HG03565 (cell line): ENCODE measurements at regions not wholly inside any gene's neighbourhood (a gene's known extent, or its start where the extent isn't known, plus 50 kb on each side); places are given as distances from the start of the nearest gene placed in this dataset.
"Not testable (repeated sequence)": the region's sequence is repeated elsewhere in the genome, so short reads cannot be mapped to it uniquely, and the experiment has no call there.

Experiments
- ATAC-seq: cut with Tn5 transposase; IDR thresholded peaks from one replicate; pipeline ENCODE4 v1.9.1; 2021; ENCODE audit warnings: mild to moderate bottlenecking, moderate library complexity; ENCODE audit not compliant: unreplicated experiment

DNA sequence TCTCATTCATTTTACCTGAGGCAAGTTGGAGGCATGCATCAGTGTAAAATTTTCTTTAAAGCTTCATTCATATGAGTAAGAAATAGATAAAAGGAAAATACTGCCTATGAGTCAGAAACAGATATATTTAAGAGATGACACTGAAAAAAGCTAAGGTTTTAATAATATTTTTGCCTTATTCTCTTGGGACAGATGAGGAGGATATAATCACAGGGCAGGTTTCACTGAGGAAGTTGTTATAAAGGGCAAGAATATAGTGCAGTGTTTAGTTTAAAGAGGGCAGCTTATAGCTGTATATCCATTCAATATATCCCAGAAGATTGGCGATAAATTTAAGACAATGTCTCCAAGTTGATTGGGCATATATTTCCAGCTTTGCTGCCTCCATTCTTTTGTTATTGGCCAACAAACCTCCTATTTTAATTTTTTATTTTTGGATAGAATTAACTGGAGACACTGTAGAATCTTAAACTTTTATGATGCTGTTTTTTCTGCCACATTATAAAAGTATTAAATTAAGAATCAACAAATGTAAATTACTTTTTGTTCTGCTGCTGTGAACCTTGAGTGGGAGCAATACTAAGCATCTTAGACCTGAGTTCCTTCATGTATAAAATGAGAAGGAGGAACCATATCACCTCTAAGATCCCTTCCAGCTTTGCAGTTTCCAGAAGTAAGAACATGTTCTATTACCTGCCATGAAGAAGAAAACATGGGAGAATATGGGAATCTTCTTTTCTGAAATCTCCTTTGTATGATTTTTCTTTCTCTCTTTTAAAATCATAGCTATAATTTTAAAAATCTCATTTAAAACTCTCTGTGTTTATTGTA lies 171.6 kb downstream of the S1PR1 start:
- peak; percentile 11 for ATAC-seq

DNA sequence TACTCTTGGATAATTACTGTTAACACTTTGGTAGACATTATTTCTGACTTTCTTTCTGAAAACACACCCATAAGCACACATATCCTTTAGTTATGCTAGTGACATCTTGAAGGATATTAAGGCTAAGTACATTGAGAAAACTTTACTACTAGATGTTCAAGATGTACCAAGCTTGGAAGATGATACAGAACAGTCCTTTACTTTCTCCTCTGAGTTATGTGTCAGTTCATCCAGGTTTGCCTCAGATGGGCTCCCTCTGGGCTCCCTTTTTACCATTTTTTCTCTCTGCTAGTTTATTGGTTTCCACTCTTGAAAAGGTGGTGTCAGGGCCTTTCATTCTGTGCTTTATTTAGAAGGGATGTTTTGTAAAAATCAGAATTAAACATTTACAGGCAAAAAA lies 172.3 kb downstream of the S1PR1 start:
- no peak for ATAC-seq

- ATAC-seq, result peak; percentile 34
Measured at GRCh38 chr1:101410048-101410878, 173.4 kb downstream of the S1PR1 start.

GRCh38 chr1:101420406-101420805 lies 183.6 kb downstream of the S1PR1 start:
- ATAC-seq, result no peak

DNA sequence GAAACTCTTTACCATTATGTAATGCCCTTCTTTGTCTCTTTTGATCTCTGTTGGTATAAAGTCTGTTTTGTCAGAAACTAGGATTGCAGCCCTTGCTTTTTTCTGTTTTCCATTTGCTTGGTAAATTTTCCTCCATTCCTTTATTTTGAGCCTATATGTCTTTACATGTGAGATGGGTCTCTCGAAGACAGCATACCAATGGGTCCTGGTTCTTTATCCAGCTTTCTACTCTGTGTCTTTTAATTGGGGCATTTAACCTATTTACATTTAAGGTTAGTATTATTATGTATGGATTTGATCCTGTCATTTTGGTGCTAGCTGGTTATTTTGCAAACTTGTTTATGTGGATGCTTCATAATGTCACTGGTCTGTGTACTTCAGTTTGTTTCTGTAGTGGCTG lies 191.3 kb downstream of the S1PR1 start:
- ATAC-seq, result not testable (repeated sequence)

DNA sequence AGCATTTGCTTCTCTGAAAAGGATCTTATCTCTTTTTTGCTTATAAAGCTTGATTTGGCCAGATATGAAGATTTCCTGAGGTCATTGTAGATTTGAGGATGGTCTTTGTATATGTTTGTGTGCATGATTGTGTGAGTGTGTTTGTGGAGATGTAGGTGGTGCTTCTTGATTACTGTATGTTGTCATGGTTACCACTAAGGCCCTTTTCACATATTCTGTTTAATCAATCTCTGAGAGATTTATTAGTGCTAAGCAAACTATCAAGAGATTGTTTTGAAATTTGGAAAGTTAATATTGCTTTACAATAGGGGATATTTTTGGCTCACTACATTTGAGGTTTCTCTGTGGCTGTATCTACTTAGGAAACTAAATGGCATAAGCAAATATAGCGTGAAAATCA lies 191.7 kb downstream of the S1PR1 start:
- no peak for ATAC-seq

DNA sequence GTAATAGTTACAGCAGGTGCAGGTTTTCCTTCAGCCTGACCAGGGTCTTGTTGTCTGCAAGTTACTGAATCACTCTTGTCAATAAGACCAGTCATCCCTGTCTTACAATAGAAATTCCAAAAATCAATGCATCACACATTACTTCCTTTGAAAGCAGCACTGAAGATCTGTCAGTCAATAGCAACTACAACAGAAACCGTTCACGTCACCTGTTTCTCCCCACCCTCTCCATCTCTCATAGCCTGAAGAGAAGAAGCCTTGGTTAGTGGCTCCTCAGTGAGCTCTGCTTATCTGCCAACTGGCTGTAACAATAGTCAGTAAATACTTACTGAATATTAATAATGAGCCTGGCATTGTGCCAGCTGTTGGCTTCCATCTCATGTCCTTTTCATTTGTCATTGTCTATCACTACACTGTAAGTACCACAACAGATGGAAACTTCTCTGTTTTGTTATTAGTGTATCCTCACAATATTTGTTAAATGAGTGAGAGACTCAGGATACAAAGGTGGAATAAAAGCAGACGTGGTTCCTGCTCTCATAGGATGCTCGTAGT lies 195.2 kb downstream of the S1PR1 start:
- ATAC-seq, result no peak

- ATAC-seq, result peak; percentile 55
Measured at GRCh38 chr1:101435831-101436511, 199.2 kb downstream of the S1PR1 start.

- ATAC-seq, result no peak
Measured at GRCh38 chr1:101437800-101438199, 201.0 kb downstream of the S1PR1 start.

GRCh38 chr1:101438359-101438758 lies 201.5 kb downstream of the S1PR1 start:
- peak; percentile 50 for ATAC-seq

- ATAC-seq, result no peak
Measured at GRCh38 chr1:101440485-101440884, 203.7 kb downstream of the S1PR1 start.

DNA sequence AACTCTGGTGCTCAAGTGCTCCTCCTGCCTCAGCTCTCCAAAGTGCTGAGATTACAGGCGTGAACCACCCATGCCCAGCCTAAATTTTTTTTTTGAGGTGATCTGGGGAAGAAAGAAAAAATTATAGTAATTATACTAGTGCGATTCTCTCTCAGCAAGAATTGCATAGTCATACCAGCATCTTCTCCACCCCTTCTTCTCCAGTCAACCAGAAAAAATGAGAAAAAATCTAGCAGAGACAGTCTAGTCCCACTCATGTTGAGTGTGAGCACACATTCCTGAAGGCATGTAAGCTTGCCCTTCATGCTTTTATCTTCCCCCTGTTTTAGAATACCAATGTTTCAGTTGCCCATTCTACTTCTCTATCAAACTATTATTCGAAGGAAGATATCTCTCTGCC lies 207.6 kb downstream of the S1PR1 start:
- ATAC-seq, result peak; percentile 54

- peak; percentile 23 for ATAC-seq
Measured at GRCh38 chr1:101444873-101445618, 208.2 kb downstream of the S1PR1 start.

DNA sequence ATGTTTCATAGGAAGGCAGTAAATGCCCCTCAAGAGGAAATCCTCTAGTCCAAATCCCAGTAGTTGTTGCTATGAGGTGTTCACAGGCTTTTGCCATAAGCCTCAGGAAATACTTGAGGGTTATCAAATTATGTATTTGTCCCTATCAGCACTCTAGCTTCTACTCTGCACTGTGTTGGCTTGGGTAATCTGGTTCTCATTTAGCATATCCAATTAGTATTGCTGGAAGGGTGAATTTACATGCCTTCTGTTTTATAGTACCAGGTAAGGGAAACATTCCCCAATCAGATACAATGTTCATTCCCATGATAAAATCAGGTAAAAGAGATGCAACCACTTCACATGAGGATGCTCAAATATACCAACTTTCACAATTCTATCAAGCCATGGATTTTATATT lies 211.2 kb downstream of the S1PR1 start:
- no peak for ATAC-seq

- not testable (repeated sequence) for ATAC-seq
Measured at GRCh38 chr1:101450691-101451090, 213.9 kb downstream of the S1PR1 start.

DNA sequence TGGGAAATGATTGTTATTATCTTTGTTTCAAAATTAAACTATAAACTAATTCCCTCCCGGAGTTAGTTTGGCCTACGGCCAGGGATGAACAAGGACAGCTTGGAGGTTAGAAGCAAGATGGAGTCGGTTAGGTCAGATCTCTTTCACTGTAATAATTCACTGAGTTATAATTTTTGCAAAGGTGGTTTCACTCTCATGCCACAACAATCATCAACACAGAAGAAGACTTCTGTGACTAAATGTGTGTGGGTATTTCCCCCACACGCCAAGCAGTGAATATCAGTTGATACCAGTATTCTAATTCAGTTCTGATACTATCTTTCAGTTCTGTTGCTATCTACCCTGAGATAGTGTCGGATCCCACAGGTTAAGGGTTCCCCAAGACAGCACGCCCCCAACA lies 215.1 kb downstream of the S1PR1 start:
- peak; percentile 67 for ATAC-seq

GRCh38 chr1:101452825-101453224 lies 216.0 kb downstream of the S1PR1 start:
- no peak for ATAC-seq

DNA sequence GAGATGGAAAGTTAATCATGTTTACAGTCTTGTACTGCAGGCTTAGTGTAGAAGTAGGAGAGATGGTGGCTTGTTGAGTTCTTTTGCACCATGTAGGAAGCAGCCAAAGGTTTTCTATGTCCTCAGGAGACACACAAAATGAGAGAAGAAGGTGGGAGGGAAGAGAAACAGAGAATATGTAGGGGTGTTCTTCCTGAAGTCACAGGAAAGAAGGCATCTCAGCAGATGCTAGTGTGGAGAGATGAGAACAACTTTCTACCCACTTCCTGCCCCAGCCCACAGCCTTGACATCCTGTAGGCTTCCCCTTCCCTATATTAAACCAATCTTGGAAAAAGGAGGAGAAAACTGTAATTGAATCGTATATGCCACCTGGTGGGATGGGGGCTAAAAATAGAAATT lies 217.0 kb downstream of the S1PR1 start:
- ATAC-seq, result peak; percentile 48

- ATAC-seq, result no peak
Measured at GRCh38 chr1:101455166-101455565, 218.3 kb downstream of the S1PR1 start.

GRCh38 chr1:101460739-101461138 lies 223.9 kb downstream of the S1PR1 start:
- no peak for ATAC-seq
